Stimulated activated CD4-positive, alpha-beta T cell treated with anti-CD3 and anti-CD28 coated beads, Interleukin-1b, Interleukin-23, amount 100 ng/mL, for 48 hours (primary cell): ENCODE measurements at regions not wholly inside any gene's neighbourhood (a gene's known extent, or its start where the extent isn't known, plus 50 kb on each side); places are given as distances from the start of the nearest gene placed in this dataset.

ENCODE experiments used
- DNase-seq: peaks from one replicate; pipeline ENCODE4 v3.0.0-alpha.2; 2020

DNA sequence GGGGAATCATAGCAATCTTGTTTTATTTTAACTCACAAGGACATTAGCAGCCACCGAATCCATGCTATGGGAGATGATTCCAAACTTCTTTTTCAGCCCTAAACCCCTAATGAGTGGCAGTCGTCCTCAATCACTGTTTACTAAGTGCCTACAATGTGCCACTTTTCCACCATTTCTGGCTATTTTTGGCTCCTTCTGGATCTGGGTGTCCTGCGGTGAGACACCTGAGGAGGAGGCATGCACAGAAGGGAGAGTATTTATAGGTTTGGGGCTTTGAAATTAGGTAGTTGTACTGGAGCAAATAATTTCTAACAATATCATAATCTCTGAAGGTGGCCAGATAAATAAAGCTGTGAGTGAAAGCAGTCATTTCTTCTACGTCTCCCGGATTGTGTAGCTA is 1125.6 kb downstream of the BCL11B start:
- no peak for DNase-seq

DNA sequence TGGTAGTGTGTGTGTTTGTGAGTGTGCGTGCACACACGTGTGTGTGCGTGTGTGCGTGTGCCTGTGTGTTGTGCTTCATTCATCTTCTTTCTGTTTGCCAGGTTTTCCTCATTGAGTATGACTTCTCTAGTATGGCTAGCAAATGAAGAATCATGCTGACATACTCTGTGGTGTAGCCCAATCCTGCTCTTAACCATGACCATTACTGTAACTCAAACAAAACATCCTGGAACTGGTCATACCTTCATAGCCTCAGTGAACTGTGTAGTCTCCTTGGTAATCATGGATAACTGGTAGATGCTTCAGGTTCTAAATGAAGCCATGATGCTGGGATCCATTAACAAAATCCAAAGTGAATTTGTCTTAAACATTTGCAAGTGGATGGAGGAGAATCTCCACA is 1117.7 kb downstream of the BCL11B start:
- DNase-seq = no peak

DNA sequence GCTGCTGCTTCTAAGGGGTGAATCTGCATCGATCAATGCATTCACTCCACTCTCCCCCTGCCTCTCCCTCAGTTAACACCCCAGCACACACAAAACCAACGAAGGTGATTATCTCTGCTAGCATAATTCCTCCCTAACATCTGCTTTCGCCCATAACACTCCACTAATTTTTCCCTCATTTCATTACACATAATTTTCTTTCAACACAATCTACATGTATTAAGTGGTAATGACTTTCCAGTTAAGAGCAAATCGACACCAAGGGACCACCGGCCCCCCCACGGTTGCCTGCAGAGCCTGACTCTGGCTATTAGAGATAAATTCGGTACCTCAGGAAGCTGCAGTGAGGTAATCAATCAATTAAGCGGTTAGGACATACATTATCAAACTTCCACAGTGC is 1115.6 kb downstream of the BCL11B start:
- no peak for DNase-seq

DNA sequence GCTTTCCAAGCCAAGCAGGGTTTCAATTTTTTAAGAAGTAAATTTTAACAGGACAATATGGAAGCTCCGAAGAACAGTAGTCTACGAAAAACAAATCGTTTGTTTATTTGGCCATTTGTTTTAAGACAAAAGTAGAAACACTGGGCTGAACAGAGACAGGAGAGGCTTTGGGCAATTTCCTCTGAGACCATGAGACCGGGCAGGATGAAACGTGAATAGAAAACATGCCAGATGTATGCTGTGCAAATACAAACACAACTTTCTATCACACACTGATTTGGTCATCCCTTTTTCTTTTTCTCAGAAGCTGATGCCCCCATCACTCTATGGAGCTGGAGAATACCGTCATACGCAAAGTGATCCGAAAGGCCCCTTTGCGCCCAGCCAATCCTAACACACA is 1111.1 kb downstream of the BCL11B start:
- DNase-seq = no peak

DNA sequence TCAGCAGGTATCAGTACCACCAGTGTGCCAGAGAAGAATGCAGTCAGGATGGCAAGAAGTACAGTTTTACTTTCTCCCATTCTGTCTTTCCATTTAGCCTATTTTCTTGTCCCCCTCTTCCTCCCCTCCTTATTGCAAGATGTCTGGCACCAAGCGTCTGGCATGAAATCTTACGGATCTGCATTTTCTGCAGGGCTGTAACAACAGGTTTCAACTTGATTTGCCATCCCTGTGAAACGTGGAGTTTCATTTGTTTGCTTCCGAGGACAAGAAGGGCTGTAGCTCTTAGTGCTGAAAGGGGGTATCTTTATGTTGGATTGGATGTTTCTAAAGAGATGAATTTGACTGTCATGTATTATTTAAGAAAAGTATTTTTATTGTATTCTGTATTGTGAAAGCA is 1110.6 kb downstream of the BCL11B start:
- no peak for DNase-seq

DNA sequence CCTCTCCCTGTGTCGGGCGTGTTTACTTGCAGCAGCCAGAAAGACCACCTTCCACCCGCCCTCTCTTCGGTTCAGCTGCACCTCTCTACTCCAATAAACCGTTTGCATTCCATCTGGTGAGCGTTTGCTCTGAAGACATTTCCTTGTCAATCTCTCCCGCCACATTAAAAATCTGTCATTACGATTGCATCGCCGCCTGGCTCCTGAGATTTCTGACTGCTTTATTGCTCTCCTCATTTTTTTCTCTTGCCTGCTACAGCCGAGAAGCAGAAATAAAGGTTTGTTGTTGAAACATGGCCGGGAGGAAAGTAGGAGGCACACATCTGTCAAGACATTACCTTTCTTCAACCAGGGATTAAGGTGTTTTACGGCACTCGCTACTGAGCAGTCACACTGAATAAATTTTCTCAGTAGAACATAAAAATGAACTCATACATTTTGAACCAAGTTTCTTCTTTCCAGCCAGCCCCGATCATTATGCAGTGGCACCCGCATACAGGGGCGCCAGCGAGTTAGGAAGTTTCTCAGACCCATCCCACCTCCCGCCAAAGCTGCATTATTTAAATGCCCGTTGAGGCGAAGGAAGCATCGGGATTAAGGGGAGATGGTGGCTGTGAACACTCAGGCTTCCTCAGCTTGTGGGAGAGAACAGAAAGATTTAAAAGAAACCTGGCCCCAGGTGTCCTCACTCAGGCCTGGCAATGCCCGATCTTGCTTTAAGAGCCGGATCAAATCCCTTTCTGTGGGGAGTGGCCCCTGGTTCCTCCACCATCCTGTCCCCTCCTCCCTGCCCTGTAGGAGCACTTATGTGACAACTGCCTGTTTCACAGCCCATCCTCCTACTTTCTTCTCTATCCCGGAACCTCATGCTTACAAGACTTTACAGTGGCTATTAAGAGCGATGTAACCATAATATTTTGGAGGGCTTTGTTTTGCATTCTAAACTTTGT is 1108.9 kb downstream of the BCL11B start:
- no peak for DNase-seq

DNA sequence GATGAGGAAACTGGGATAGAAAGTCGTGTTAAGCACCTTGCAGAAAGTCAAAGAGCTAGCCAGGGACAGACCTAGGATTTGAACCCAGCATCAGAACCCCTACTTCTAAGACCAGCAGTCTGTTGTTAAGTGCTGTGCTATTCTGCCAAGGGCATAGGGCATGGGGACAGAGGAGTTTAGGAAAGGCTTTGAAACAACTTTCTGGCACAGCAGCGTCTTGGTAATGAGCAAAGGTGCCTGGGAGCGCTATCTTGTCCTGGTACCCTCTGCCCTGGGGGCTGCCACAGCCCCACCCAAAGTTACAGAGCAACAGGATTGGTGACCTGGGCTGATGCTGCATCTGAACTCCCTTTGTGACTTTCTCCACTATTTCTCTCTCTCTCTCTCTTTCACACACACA is 1108.1 kb downstream of the BCL11B start:
- DNase-seq = no peak

DNA sequence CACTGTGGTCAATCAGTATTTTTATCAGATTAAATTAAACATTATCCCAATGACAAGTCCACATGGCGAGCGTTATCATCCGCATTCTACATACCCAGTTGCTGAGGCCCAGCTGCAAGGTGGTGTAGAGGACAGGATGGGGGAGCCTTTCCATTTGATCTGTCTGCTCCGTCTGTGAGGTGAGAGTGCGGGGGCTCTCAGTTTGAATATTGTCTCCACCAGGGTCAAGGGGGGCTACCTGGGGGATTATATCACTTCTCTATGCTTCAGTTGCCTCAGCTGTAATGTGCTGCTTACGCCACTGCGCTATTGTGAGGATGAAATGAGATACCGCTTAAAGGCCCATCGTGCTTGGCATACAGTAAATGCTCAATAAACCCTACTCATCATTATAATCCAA is 1106.0 kb downstream of the BCL11B start:
- no peak for DNase-seq

DNA sequence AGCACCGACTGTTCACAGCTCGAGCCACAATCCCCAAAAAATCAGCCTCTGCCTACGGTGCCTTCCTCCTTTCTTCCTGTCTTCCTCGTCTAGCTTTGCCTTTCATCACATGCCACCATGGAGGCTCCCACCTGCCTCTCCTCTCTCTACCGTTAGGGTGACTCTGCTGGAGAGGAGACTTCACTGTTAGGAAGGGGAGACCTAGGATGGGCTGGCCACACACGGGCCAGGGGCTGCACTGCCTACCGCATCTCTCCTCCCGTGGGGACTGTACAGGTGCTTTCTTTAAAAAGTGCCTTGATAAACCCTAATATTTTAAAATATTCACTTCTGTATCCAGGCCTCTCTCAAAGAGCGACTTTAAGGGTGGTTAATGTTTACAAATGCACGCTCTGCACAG is 1104.7 kb downstream of the BCL11B start:
- DNase-seq = no peak

DNA sequence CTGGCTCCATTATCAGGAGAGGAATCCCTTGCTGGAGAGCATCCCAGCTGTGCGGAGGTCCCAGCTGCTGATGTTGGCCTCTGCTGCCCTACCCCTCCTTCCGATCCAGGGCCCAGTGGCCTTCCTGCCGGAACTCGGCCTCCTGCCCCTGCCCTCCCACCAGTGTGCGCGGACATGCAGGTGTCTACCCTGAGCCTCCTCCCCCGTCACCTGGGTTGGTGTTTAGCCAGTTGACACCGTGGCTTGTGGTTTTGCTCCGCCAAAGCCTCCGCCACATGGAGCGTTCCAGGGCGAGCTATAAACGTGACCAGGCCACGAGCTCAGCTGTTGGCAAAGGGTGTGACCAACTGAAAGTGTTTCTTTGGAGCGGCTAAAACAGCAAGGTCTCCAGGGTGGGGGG is 1104.3 kb downstream of the BCL11B start:
- DNase-seq = no peak

DNA sequence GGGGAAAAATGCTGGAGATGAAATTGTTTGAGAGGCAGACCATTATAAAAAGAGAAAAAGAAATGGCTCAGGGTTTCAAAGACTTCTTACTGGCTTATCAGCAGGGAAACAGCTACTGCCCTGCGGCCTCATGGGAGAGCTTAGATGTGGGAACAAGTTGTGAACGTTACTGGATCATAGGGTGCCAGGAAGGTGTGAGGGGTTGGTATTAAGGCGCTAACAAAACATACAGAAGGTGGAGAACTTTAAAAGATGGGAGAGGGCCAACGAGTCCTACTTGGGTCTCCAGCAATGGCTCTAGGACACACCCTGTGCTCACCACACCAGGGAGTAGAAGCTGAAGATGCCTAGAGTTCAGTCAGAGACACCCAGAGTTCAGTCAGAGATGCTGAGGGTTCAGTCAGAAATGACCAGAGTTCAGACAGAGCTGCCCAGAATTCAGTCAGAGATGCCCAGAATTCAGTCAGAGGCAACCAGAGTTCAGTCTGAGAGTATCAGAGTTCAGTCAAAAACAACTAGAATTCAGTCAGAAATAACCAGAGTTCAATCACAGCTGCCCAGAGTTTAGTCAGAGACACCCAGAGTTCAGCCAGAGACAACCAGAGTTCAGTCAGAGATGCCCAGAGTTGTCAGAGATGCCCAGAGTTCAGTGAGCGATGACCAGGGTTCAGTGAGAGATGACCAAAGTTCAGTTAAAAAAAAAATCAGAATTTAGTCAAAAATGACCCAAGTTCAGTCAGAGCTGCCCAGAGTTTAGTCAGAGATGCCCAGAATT is 1103.6 kb downstream of the BCL11B start:
- DNase-seq = no peak

DNA sequence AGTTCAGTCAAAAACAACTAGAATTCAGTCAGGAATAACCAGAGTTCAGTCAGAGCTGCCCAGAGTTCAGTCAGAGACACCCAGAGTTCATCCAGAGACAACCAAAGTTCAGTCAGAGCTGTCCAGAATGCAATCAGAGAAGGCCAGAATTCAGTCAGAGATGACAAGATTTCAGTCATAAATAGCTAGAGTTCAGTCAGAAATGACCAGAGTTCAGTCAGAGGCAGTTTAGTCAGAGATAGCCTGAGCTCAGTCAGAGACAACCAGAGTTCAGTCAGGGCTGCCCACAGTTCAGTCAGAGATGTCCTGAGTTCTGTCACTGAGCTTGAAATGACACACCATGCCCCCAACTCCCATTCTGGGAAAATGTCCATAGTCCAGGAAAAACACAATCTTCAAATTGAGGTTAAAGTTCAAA is 1102.8 kb downstream of the BCL11B start:
- peak; percentile 70 for DNase-seq

DNA sequence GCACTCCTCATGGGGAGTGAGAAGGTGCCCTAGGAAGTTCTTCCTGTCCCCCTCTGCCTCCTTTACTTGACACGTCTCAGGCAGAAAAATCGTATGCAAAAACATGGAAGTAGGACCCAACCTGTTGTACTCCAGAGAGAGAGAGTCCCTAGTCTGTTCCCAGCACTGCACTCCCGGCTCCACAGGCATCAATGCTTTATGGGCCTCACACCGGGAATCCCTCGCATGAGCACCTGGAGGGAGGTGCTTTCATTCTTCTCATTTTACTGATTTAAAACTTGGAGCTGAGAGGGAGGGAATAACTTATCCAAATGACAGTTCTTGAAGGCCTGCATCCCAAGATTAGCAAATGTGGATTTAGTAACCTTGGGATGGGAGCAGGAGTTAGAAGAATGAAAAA is 1101.4 kb downstream of the BCL11B start:
- DNase-seq = no peak

DNA sequence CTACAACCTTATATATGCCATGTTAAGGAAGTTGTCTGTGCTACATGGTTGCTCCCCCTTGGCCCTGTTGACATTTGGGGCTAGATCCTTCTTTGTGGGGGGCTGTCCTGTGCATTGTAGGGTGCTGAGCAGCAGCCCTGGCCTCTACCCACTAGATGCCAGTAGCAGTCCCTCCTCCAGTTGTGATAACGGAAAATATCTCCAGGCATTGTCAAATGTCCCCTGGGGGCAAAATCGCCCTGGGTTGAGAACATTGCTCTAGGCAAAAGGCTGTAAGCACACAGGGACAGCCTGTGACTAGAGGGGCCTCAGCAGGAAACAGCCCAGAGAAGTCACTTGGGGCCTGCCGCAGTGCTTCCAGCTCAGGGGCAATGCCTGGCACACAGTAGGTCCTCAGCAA is 1100.3 kb downstream of the BCL11B start:
- no peak for DNase-seq

DNA sequence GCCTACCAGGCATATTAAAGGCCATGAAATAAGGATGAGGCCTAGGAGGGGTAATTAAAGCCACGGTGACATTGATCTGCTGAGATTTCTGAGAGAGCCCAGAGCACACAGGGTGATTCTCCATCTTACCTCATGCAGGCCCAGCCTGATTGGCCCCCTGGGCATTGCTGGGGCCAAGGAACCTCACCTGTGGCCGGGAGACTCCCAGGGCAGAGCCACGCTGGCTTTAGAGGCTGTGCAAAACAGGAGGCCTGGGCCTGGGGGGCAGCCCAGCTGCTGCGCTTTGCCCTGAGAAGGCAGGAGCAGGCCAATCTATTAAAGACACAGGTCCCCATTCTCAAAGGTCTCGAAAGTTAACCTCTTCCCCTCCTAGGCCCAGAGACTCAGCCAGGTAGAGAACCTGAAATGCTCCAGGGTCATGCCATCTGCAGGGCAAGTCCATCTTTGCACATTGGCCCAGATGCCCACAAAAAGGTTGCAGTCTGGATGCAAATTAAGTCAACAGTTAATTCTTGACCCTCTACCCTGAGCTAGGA is 1099.7 kb downstream of the BCL11B start:
- DNase-seq = no peak

DNA sequence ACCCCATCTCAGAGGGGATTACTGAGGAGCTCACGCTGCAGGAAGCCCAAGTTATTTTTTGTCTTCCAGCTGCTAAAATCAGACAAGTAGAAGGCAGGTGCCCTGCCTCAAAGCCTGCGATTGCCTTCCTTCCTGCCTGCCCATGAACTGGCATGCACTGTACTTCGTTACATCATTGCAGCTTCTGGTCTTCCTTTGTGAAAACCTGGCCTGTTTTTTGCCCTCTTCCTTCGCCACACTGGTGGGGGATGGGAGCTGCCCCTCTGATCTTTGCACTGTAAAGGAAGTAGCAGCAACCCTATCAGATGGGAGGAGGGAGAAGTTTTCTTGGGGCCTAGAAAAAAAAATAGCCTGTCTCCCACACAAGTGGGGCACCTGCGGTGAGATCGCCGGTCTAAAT is 1098.7 kb downstream of the BCL11B start:
- DNase-seq = no peak

DNA sequence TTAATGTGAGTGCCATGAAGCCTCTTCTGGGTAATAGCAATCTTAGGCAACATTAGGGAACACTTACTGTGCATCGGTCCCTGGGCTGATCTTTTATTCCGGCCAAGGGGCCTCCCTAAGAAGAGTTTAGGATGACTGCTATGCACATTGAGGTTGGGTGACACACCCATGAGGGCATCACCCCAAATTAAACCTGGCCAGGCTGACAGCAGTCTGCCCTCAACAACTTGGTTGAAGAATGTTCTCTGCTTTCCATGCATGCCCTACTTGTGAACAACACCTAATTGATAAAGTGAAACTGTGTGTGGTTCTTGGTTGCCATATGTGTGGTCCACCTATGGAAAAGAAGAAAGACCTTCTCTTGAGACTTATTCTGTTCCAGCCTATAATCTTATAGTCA is 1098.0 kb downstream of the BCL11B start:
- DNase-seq = peak; percentile 67

DNA sequence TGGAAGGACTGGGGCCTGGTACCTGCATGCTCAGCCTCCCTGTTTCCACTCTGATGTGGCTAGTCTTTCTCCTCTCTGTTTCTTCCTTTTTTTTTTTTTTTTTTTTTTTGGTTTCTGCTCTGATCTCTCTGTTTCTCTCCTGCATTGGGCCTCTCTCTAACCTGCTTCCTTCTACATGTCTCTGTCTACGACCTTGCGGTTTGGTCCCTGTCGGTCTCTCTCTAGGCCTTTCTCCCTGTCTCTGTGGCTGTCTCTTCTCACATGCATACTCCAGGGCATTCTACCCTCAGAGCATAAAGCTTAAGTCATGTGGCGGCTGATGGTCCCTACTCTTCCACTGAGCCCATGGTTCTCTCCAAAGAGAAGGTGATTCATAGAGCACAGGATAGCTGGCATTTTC is 1096.6 kb downstream of the BCL11B start:
- DNase-seq = no peak

DNA sequence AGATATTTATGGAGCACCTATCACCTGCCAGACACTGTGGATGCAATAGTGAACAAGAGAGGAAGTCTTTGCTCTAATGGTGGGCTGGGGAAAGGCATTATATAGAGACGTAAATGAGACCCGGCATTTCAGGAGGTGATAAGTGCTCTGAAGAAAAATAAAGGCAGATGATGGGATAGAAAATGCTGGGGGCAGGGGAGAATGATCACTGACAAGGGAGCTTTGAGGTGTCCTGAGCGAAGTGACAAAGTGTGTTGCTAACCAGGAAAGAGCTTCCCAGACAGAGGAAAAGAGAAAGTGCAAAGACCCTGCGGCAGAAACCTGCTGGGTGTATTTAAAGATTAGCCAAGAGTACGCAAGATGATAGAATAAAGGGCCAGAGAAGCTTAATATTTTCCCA is 1096.1 kb downstream of the BCL11B start:
- DNase-seq = no peak

DNA sequence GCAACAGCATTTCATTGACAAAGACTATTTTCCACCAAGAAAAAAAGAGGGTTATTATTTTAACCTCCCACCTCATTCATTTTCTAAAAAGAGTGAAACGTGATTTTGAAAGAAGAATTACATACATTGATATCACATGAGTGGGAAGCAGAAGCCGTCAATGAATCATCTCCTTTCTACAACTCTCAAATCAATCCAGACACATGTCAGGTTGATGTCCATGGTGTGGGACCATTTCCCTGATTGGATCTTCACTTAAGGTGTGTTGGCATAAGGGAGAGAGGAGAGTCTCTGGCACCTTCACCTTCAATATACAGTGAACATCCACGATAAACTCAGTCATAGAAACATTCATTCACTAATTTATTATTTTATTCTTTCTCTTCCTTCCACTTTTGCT is 1095.1 kb downstream of the BCL11B start:
- DNase-seq = no peak

DNA sequence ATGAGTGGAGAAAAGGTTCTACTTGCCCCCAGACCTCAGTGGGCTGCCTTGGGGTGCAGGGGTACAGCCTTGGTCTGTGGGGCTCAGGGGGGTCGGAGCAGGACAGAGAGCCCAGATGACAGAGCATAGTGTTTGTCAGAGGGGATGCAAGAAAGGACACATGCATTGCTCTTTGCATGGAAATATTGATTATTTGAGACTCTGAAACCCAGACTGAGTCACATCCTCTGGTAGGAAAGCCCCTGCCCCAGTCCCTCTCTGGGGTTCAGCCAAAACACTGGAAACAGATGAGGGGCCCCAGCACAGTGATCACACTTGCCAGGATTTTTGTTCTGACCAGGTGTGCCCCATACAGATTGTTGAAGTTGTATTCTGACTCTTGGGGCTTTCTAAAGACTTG is 1094.4 kb downstream of the BCL11B start:
- peak; percentile 89 for DNase-seq

DNA sequence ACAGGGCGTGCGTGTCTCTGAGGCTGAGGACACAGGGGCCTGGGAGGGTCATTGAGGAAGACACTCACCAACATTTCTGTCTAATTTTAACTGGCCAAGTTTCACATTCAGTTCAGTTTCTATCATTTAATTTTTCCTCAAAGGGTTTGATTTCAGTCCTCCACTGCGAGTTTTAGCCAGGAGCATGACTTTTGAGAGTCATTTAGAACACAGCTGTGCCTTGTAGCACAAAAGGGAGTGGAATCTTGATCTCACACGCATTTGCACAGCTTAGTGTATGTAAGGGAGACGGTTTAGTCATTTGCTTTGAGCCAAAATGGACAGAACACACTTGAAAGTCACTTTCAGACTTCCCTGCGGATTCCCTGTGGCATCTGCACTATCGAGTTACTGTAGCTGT is 1090.8 kb downstream of the BCL11B start:
- DNase-seq = no peak

DNA sequence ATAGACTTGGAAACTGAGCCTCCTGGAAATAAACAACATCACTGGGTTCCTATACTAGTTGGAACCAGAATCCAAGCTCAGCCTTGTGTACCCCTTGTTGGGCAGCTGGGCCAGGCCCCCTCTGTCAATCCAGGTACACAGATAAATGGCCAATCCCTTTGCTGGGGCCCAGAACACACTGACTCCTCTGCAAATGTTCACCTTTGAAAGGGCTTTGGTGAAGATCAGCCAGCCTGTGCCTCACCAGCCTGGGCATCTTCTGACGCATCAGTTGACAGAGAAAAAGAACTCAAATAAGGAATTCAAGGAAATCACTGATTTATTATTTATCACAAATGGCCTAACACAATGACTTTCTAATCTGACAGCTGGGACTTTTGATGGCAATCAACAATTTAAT is 1090.2 kb downstream of the BCL11B start:
- no peak for DNase-seq
